Ascending aorta (tissue), 2 donors: ENCODE measurements at regions not wholly inside any gene's neighbourhood (a gene's known extent, or its start where the extent isn't known, plus 50 kb on each side); places are given as distances from the start of the nearest gene placed in this dataset.

Experiments
- DNase-seq, 2 donors: peaks; one replicate each; pipeline ENCODE4 v3.0.0-alpha.2; 2019; ENCODE audit warnings: low spot score in 2 of 2
- H3K27ac ChIP-seq, 2 donors: fragments of 200-600 bp; sonication (generic); one replicate each; pipeline ENCODE4 v1.5.1; 2016 to 2017; ENCODE audit warnings: mild to moderate bottlenecking in 1 of 2
- H3K27me3 ChIP-seq: fragments of 200-600 bp; sonication (generic); one replicate; pipeline ENCODE4 v1.5.1; 2017
- H3K36me3 ChIP-seq, 2 donors: fragments of 200-600 bp; sonication (generic); one replicate each; pipeline ENCODE4 v1.5.1; 2016
- H3K4me1 ChIP-seq, 2 donors: fragments of 200-600 bp; sonication (generic); one replicate each; pipeline ENCODE4 v1.5.1; 2016 to 2017; ENCODE audit warnings: mild to moderate bottlenecking in 1 of 2
- H3K4me3 ChIP-seq, 2 donors: fragments of 200-600 bp; sonication (generic); one replicate each; pipeline ENCODE4 v1.5.1; 2016 to 2017; ENCODE audit warnings: mild to moderate bottlenecking in 1 of 2
- H3K9me3 ChIP-seq, 2 donors: fragments of 200-600 bp; sonication (generic); one replicate each; pipeline ENCODE4 v1.5.1; 2016
- intact Hi-C: fragments of 100-400 bp; cut with DNase I; formaldehyde crosslinking; loops from one replicate; pipeline ENCODE4 v1.15.1; 2023
- TF ChIP-seq, protein P1 (sequence below), 3 experiments: fragments of 200-600 bp in 2 of 3; fragments of 450-650 bp in 1 of 3; sonication (generic) in 2 of 3; IDR thresholded peaks; one replicate each; pipeline ENCODE4 v1.5.1; 2016 to 2019; ENCODE audit warnings: antibody characterized with exemption in 3 of 3, mild to moderate bottlenecking in 1 of 3, moderate library complexity in 1 of 3

DNA sequence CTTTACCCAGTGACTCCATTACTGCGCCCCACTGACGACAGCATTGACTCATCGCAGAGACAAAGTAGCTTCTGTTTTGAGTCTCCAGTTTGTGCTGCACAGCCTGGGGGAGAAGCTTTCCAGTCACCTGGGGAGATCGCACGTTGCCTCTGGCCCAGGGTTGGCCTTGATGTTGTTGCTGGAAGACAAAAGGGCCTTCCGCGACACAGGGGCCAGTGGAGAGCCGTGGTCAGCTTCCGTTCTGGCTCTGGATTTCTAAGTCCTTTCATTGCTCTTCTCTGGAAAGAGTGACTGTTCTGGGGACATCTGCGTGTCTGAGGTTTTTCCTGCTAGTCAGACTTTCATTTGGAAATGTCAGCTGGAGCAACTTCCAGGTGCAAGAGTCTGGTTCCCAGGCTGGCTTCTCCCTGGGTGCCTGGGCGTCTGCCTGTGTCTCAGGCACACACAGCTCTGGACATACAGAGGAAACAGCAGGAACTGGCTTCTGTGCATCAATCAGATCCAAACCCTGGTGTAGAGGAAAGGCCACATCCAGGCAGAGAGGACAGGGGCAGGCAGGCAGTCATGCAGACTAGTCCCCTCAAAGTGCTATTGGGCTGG, 257.0 kb downstream of the SIPA1L2 start:
- no peak overlapping the region for H3K27ac ChIP-seq

DNA sequence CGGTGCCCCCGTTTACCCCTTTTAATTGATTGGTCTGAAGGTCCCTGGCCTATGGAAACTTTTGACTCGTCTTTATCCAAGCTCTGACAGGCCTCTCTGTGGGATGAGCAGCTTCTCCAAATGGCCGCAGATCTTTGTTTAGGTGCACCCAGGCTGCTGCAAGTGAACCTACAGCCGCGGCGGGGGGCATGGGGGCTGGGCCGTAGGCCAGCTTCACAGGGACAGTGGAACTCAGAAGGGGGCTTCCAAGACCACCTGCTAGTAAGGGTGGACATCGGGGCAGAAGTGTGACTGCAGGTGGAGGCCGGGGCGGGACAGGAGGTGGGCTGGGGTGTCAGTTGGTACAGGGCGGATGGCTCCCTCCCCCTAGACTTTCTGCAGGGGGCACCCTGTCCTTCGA, 257.5 kb downstream of the SIPA1L2 start:
- TF ChIP-seq, protein P1, sequence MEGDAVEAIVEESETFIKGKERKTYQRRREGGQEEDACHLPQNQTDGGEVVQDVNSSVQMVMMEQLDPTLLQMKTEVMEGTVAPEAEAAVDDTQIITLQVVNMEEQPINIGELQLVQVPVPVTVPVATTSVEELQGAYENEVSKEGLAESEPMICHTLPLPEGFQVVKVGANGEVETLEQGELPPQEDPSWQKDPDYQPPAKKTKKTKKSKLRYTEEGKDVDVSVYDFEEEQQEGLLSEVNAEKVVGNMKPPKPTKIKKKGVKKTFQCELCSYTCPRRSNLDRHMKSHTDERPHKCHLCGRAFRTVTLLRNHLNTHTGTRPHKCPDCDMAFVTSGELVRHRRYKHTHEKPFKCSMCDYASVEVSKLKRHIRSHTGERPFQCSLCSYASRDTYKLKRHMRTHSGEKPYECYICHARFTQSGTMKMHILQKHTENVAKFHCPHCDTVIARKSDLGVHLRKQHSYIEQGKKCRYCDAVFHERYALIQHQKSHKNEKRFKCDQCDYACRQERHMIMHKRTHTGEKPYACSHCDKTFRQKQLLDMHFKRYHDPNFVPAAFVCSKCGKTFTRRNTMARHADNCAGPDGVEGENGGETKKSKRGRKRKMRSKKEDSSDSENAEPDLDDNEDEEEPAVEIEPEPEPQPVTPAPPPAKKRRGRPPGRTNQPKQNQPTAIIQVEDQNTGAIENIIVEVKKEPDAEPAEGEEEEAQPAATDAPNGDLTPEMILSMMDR (IDR thresholded peaks at IDR 0.05), result no peak
- H3K4me3 ChIP-seq, result no peak overlapping the region

More for the DNA sequence above, 257.0 kb downstream of the SIPA1L2 start:
- no peaks in the 10 kb centered on the region for H3K9me3 ChIP-seq
- no peaks in the 10 kb centered on the region for H3K27me3 ChIP-seq
- DNase-seq, result no peak
- TF ChIP-seq, protein P1 (IDR thresholded peaks at IDR 0.05), result no peak
- no peak overlapping the region for H3K4me3 ChIP-seq
- H3K36me3 ChIP-seq, result no peaks in the 10 kb centered on the region
- no peaks in the 10 kb centered on the region for H3K4me1 ChIP-seq
- intact Hi-C loops, result no loop called here

DNA sequence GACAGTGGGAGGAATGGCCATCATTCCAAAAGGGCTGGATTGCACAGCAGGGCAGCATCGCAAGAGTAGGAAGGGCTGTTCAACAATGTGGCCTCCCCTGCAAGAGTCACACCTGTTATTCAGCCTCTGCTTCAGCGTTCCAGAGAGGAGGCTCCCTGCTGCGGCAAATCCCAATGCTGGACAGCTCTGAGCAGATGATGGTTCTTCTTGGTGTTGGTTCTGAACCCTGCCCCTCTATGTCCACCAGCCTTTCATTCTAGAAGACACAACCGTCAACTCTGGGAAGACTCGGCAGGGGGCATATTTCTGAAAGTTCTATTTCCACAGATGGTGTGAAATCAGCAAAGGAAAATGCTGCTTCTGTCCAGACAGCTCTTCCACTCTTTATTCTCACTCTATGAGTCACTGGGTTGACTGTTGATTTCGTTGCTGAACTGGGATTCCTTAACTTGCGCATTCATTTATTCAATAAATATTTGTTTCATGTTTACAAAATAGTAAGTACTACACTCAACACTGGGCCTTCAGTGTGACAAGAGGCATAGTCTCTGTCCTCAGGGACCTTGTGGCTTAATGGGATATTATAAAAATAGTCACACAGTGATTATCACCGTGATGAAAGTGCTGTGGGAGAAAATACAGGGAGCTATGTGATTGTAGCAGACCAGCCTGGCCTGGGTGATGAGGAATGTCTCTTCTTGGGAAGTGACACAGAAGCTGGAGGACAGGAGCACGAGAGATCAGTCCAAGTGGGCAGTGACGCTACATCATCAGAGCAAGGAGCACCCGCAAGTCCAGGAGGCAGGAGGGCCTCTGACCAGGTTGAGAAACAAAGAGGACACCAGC, 260.3 kb downstream of the SIPA1L2 start:
- no peak overlapping the region for H3K27ac ChIP-seq
- intact Hi-C loops, result no loop called here
- TF ChIP-seq, protein P1 (IDR thresholded peaks at IDR 0.05), result no peak

More for the DNA sequence above, 257.5 kb downstream of the SIPA1L2 start:
- Histone ChIP-seq H3K27me3 (no peaks in the 10 kb centered on the region), H3K4me1 (no peaks in the 10 kb centered on the region), H3K9me3 (no peaks in the 10 kb centered on the region), H3K27ac (no peak overlapping the region), H3K36me3 (no peaks in the 10 kb centered on the region)
- DNase-seq, result no peak
- intact Hi-C loops, result no loop called here

DNA sequence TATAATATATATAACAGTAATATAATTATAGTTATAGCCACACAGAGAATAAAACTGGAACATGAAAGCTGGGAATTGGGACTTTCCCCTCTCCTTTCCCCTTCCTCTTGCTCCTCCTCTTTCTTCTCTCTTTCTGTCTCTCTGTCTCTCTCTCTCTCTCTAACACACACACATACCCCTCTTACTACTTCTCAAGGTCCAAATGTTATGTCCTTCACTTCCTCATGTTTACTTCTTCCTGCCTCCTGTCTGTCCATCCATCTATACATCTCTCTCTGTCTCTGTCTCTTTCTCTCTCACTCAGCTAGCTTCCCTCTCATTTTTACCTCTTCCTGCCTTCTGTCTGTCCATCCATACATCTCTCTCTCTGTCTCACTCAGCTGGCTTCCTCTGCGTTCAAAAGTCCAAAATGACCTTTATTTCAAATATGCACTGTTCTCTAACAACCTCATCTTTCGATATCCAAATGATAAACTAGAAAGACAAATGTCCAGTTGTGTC, 261.1 kb downstream of the SIPA1L2 start:
- Histone ChIP-seq H3K4me1 (no peaks in the 10 kb centered on the region), H3K36me3 (no peaks in the 10 kb centered on the region), H3K9me3 (no peaks in the 10 kb centered on the region), H3K27me3 (no peaks in the 10 kb centered on the region), H3K4me3 (no peak overlapping the region), H3K27ac (no peak overlapping the region)
- TF ChIP-seq, protein P1 (IDR thresholded peaks at IDR 0.05), result no peak
- no peak for DNase-seq
- intact Hi-C loops, result no loop called here

More for the DNA sequence above, 260.3 kb downstream of the SIPA1L2 start:
- Histone ChIP-seq H3K4me3 (no peak overlapping the region), H3K9me3 (no peaks in the 10 kb centered on the region), H3K36me3 (no peaks in the 10 kb centered on the region), H3K4me1 (no peaks in the 10 kb centered on the region), H3K27me3 (no peaks in the 10 kb centered on the region)
- DNase-seq, result no peak

DNA sequence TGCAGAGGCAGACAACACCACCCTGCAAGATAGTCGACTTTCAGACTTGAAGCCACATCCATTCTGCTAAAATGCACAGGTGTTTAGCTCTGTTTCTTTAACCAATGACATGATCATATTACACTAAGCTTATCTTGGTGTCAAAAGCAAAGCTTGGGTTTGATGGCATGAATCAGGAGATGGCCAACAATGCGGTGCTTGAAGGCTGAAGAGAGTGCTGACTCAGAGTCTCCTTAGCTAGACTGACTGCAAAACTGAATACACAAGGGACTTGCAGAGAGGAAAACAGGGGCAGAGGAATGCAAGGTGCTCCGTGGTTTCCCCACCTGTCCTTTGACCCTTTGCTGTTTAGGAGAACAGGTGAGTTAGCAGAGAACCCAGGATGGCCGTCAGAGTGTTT, 262.6 kb downstream of the SIPA1L2 start:
- TF ChIP-seq, protein P1 (IDR thresholded peaks at IDR 0.05), result no peak
- Histone ChIP-seq H3K4me1 (no peaks in the 10 kb centered on the region), H3K27ac (no peak overlapping the region), H3K9me3 (no peaks in the 10 kb centered on the region), H3K27me3 (no peaks in the 10 kb centered on the region), H3K36me3 (no peaks in the 10 kb centered on the region), H3K4me3 (no peak overlapping the region)
- intact Hi-C loops, result no loop called here
- no peak for DNase-seq
